ENCODE measurements at regions not wholly inside any gene's neighbourhood (a gene's known extent, or its start where the extent isn't known, plus 50 kb on each side); places are given as distances from the start of the nearest gene placed in this dataset.

GRCh38 chr3:34421762-34422161 is 623.3 kb downstream of the PDCD6IP start:
- Histone ChIP-seq H3K9me3 (no peaks in the 10 kb centered on the region), H3K4me3 (no peak overlapping the region), H3K27ac (no peak overlapping the region), H3K4me1 (no peaks in the 10 kb centered on the region), H3K27me3 (no peaks in the 10 kb centered on the region), H3K36me3 (no peaks in the 10 kb centered on the region)
- TF ChIP-seq CTCF (IDR thresholded peaks at IDR 0.05), result no peak
- DNase-seq (no peak), ATAC-seq (no peak)
- intact Hi-C loops (cut with DNase I), result no loop called here

- H3K4me3 ChIP-seq, result no peak overlapping the region
- H3K36me3 ChIP-seq, result no peaks in the 10 kb centered on the region
- no peak for TF ChIP-seq CTCF (IDR thresholded peaks at IDR 0.05)
- peaks cover 0 to 20% of the 10 kb centered on the region in 2 donors for H3K9me3 ChIP-seq
- H3K27me3 ChIP-seq, result no peaks in the 10 kb centered on the region
- H3K4me1 ChIP-seq, result no peaks in the 10 kb centered on the region
- no peak for DNase-seq
- no peak for ATAC-seq
- intact Hi-C loops (cut with DNase I), result no loop called here
- no peak overlapping the region for H3K27ac ChIP-seq
Measured at GRCh38 chr3:34439796-34440195, 641.4 kb downstream of the PDCD6IP start.

GRCh38 chr3:34444137-34444536 is 645.7 kb downstream of the PDCD6IP start:
- no peaks in the 10 kb centered on the region for H3K36me3 ChIP-seq

GRCh38 chr3:34449305-34449704 is 650.9 kb downstream of the PDCD6IP start:
- Histone ChIP-seq H3K27ac (no peak overlapping the region), H3K4me3 (no peak overlapping the region), H3K36me3 (no peaks in the 10 kb centered on the region), H3K27me3 (no peaks in the 10 kb centered on the region), H3K4me1 (no peaks in the 10 kb centered on the region), H3K9me3 (peaks cover 0 to 44% of the 10 kb centered on the region in 2 donors)
- ATAC-seq (no peak), DNase-seq (no peak)
- TF ChIP-seq CTCF (IDR thresholded peaks at IDR 0.05), result no peak
- intact Hi-C loops (cut with DNase I), result no loop called here

More at GRCh38 chr3:34444137-34444536, 645.7 kb downstream of the PDCD6IP start:
- Histone ChIP-seq H3K4me1 (no peaks in the 10 kb centered on the region), H3K9me3 (peaks cover 0 to 44% of the 10 kb centered on the region in 2 donors), H3K27me3 (no peaks in the 10 kb centered on the region), H3K27ac (no peak overlapping the region), H3K4me3 (no peak overlapping the region)
- ATAC-seq (no peak), DNase-seq (no peak)
- TF ChIP-seq CTCF (IDR thresholded peaks at IDR 0.05), result no peak
- intact Hi-C loops (cut with DNase I), result no loop called here

- DNase-seq (no peak), ATAC-seq (no peak)
- no peak for TF ChIP-seq CTCF (IDR thresholded peaks at IDR 0.05)
- Histone ChIP-seq H3K4me1 (no peaks in the 10 kb centered on the region), H3K27me3 (no peaks in the 10 kb centered on the region), H3K27ac (no peak overlapping the region), H3K4me3 (no peak overlapping the region), H3K9me3 (peaks cover 0 to 36% of the 10 kb centered on the region in 2 donors), H3K36me3 (no peaks in the 10 kb centered on the region)
- intact Hi-C loops (cut with DNase I), result no loop called here
Measured at GRCh38 chr3:34463414-34463813, 665.0 kb downstream of the PDCD6IP start.

Data from left lung (tissue), 4 donors.